GM19372 (cell line): ENCODE measurements at regions not wholly inside any gene's neighbourhood (a gene's known extent, or its start where the extent isn't known, plus 50 kb on each side); places are given as distances from the start of the nearest gene placed in this dataset.
A peak's percentile ranks its signal among the peaks of the same experiment; 100 is the strongest.

Experiments
- ATAC-seq: cut with Tn5 transposase; IDR thresholded peaks from one replicate; pipeline ENCODE4 v1.9.1; 2021; ENCODE audit warnings: mild to moderate bottlenecking, low read depth, moderate library complexity; ENCODE audit not compliant: unreplicated experiment

DNA sequence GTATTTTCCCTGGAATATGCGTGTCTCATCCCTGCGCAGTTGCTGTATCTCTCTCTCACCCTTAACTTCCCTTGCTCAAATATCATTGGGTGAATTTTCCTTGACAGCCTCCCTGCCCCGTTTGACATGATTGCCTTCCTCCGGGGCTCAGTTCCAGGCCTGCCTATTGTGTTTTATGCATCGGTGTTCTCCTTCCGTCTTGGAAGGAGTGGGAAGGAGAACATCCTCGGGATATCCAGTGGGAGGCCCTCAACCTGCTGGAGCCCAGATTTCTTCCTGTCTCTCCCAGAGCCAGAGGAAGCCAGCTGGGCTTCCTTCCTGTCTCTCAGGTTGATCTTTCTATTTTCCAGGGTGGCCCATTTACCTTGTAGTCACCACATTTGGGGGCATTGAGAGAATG lies 434.7 kb upstream of the HS6ST1 start:
- ATAC-seq: no peak

DNA sequence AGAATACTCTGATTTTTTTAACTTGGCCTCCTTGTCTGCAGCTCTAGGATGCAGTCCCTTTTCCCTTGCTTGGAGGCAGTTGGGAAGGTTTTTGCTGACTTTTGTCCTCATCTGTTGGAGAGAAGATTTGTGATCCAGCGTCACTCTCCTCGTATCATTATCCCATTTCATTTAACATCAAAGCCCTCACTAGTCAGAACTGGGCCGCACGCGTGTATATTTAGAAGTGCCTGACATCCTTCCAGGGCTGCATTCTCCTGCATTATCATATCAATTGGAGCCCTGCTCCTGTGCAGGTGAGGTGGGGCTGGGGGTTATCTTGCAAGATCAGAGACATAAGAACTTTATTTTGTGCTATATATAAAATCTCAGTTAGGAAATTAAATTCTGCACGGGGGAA lies 435.1 kb upstream of the HS6ST1 start:
- ATAC-seq: no peak

DNA sequence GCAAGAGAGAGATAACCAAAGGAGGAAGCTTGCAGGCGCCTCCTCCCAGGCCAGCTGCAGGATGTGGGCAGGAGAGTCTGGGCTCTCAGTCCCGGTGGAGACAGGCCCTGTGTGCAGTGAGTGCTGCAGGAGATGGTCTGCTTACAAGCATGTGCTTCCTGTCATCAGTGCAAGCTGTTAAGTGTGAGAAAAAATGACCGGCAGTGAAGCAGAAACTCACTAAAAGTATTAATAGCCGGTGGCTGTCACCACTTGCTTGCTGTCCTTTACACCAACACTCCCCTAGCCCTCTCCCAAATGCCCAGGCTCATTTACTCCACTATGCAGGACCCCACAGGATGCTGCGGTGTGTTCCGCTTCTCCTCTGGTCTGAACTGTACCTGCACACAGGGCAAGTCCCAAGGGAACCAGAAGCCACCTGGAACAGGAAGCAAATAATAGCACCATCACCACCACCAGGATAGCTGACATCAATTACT lies 435.6 kb upstream of the HS6ST1 start:
- peak; percentile 96 for ATAC-seq

DNA sequence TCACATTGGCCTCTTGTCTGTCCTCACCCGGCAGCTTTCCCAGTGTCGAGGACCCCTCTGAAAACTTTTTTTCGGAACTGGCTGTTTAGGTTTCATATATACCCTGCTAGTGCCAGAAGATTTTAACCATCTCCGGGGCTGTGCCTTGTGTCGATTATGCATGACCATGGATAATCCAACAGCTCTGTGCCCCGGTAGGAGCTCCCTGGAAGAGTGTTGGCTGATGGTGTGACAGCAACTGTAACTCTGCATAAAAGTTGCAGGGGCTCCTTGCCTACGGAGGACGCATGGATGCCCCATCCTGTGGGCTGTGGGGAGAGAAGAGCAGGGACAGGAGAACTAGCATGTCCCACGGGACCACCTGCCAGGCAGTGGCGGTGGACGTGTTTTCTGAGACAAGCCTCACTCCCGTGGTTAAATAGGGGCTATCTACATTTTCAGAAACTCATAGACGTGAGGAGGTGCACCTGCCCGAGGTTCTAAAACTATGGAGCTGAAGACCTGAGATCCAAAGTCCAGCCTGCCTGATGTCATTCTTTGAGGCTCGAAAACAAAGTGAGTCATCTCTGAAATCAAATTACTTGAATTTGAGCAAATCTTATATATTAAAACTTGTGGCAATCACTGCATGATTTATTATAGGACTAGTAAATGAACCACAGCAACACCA lies 437.2 kb upstream of the HS6ST1 start:
- no peak for ATAC-seq

DNA sequence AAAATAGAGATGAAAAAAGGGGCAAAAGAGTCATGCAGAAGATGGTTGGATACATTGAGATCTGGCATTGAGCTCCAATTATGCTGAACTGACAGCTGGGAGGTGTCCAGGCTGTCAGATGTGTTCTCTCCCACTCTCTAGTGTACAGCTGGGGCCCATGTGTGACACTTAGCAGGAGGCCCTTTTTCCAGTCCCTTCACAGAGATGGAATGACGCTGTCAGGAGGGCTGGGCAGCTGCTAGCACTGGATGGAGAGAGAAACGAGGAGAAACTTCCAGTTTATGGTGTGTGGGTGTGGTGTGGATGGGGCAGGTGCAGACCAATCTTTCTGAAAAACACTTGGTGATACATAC lies 437.7 kb upstream of the HS6ST1 start:
- ATAC-seq: no peak

DNA sequence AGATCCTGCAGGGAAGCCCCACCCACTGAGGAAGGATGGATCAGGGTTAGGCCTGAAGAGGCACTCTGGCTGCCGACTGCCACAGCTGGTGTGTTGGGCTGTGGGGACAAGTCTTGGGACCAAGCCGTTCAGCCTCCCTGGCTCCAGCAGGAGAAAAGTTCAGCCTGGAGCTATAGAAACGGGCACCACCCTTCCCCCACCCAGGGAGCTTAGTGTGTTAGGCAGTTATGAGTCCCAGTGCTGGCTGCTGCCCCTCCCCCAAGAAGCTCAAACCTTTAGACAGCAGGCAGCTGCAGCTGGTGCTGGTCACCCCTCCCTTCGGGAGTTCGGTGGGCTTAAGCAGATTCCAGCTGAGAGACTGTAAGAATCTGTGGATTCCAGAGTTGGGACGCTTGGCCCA lies 447.1 kb upstream of the HS6ST1 start:
- no peak for ATAC-seq

DNA sequence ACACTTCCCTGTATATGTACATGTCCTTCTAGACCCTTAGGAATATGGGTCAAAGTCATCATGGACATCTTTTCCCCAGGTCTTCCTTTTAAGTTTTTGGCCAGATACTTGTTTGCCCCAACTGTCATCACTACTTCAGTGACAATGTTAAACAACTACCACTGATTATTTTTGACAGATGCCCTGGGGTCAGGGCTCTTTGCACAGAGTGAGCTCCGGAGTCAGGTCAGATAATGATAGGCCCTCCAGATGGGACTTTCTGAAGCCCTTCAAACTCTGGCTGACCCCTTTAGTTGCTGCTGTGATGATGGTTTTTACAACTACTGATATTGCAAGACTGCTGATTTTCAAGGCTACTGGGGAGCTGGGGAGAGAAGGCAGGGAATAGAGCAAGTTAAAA lies 449.4 kb upstream of the HS6ST1 start:
- ATAC-seq: no peak

DNA sequence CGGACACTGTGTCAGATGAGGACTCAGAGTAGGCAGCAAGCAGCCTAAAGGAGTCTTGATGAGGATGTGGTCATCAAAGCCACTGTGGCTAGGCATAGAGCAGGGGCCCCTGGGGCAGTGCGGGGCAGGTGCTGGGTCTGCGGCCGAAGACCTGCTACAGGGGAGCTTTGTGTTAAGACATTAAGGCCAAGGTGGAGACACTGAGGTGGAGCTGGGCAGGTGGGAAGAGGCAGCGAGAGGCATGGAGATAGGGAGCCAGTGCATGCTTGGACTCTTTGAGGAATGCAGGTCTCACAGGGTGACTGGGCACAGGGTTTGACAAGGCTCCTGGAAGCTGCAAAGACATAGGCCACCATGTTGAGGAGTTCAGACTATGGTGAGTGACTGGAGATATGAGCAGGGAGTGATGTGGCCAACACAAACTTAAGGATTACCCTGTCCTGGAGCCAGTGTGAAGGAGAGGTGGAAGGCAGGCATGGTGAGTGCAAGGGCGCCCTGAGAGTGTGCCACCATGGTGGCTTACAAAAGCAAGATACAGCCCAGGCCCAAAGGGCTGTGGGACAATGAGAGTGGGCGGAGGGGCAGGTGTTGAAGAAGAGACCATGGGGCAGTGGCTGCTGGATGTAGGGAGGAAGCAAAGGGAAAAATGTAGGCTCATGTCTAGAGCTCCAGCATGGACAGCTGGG lies 450.9 kb upstream of the HS6ST1 start:
- ATAC-seq: no peak

DNA sequence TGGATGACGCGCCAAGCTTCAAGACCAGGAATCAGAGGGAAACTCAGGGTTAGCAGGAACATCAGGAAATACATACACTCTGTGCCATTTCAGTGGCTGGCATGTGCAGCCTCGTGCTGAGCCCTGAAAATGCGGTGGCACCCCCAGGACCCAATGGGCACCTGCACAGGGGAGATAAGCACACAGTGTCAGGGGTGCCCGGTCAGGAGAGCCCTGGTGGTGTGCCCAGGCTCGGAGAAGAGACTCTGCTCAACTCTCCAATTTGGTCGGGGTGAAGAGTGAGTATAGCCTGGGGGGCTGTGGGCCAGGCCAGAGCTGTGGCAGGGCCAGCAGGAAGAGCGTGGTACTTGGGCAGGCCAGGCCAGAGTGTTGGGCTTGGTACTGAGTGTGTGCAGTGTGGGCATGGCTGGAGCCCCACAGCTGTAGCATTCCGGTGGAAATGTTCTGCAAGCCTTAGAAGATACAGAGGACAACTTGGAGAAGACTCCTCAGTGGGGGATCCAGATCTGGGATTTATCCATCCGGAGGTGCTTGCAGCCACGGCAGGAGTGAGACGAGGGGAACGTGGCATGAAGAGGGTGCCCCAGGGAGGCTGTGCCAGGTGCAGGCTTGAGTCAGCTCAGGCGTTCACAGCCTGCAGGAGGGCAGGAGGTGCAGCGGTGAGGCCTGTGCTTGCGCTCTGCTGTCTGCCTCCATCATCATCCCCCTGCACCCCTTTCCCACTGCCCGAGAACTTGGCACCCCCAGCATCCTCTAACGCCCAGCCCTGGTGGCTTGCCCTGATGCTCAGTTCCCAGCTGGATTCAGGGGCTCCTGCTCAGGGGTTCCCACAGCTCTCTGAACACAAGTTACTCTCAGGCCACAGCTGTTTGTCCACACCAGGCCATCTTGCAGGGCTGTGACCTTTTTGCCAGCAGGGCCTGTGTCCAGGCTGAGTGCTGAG lies 451.7 kb upstream of the HS6ST1 start:
- ATAC-seq: no peak

DNA sequence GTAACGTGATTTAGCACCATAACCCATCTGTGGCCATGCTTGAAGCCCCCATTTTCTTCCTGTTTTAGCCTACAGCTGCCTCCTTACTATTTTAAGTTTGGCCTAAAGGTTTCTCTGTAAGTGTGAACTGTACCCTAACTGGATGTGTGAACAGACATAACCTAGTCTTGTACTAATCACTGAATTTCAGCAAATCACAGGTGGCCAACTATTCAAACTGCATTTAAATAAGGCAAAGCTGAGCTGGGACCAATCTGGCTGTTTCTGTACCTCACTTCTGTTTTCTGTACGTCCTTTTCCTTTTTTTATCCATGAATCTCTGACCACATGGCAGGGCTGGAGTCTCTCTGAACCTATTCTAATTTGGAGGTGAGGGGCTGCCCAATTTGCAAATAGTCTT lies 452.7 kb upstream of the HS6ST1 start:
- ATAC-seq: no peak

DNA sequence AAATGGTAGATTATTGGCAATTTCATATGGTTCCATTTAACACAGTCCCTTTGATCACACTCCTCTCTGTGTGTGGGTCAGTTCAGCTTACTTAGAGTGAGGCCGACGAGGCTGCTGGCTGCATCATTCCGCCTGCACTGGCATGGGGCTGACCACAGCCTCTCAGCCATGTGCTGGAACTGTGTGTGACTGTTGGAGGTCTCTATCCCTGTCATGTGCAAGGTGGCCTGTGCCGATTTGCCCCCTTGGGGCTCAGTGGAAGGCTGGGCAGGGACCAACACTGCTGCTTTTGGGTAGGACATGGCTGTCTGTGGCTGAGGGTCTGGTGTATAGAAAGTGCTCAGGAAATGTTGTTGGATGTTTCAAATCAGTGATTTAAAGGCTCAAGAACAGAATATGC lies 454.0 kb upstream of the HS6ST1 start:
- ATAC-seq: no peak

DNA sequence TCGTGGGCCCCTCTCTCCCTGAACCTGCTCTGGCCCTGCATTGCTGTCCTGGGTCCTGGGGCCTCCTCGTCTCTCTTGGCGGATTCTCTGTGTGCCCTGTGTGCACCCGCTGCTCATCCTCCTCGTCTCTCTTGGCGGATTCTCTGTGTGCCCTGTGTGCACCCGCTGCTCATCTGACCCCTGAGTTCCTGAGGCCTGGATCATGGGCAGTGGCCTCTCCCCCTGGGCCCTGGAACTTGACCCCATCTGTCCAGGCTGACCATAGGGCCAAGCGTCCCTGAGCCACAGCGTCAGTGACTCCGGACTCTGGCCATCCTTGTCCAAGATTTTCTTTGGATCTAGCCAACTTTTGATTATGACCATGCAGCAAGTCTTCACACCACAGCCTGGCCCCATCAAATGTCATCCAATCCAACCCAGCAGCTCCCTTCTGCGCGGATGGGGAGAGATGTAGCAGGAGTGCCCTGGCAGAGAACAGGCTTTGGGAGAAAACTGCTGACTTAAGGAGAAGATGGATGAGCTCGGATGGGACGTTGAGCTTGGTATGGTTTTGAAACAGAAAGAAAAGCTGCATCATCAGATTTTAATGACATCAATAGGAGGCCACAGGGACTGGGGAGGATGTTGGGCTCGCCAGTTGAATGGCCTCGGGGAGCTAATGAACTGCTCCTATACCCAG lies 455.1 kb upstream of the HS6ST1 start:
- ATAC-seq: no peak

DNA sequence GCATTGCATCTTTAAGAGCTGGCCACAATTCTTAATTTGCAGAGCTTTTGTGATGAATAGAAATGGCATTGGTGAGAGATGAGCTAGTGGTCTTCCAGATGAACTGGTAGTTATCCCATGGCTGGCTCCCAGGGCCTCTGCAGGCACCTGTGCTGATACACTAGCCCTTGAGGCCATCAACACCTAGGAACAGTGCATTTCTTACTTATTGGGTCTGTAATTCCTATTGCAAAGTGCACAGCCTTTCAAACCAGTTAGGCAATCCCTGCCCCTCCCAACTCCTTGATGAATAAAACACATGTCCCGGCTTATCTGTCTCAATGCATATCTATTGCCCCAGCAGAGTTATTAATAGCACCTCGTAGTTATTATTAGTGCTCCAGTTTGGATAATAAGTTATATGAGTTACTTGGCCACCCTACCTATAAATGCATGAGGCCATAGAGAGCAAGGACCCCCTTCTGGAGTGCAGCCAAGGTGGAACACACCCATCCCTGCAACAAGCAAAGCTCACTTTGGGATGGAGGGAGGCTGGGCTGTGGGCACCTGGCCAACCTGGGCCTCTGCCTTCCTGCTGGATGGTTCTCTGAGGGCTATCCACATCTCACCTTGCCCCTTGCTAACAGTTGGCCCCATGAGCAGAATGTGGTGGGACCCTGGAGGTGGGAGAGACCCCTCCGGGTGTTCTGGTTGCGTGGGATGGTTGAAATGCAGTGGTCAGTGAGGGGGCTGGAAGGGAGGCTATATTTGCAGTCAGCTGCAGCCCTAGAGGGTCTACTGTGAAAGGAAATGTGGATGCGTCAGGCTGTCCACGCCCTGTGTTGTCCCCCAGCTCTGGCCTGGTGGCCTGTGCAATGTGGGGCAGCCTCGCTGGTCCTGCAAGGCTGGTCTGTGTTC lies 455.9 kb upstream of the HS6ST1 start:
- ATAC-seq: no peak

DNA sequence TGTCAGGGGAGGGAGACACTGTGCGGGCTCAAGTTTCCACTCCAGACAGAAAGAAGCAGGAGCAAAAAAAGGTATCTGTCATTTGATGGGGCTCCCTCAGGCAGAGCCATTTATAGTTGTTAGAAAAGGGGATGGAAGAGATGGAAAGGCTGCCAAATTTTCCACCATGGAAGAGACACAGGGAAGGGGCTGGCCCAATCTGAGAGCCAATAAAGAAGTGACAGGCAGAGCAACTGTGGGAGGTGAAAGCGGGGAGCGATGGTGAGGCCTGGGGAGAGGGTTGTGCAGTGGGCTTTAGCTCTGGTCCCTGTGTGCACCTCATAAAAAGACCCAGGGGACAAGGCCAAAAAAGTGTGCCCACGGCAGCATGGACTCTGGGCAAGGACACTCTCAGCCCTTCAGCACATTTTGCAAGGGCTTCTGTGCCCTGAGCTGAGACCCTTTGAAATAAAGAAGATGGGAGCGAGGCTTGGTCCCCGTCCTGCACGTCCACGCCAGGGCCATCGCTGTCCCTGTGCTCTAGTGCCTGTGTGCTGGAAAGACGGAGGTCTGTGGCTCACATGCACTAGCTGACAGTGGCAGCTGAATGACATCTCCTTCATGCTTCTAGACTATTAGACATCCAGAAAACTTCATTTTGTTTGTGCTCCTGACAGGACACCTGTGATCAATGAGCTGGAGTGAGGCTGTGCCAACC lies 456.7 kb upstream of the HS6ST1 start:
- ATAC-seq: no peak

DNA sequence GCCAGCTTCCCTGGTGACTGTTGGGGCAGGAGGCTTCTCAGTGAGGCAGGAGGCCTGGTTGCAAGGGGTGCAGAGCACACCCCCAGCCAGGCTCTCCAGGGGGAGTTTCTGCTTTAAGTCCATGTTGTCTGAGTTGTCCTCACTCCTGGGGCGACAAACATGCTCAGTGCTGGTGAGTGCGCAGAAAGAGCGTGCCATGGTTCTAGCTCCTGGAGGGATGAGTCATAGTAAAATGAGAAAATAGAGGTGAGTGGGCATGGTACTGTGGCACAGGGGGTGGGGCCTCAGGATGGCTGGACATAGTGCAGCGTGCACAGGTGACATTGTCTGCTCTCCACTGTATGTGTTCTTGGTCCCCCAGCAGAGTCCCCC lies 457.2 kb upstream of the HS6ST1 start:
- ATAC-seq: no peak

DNA sequence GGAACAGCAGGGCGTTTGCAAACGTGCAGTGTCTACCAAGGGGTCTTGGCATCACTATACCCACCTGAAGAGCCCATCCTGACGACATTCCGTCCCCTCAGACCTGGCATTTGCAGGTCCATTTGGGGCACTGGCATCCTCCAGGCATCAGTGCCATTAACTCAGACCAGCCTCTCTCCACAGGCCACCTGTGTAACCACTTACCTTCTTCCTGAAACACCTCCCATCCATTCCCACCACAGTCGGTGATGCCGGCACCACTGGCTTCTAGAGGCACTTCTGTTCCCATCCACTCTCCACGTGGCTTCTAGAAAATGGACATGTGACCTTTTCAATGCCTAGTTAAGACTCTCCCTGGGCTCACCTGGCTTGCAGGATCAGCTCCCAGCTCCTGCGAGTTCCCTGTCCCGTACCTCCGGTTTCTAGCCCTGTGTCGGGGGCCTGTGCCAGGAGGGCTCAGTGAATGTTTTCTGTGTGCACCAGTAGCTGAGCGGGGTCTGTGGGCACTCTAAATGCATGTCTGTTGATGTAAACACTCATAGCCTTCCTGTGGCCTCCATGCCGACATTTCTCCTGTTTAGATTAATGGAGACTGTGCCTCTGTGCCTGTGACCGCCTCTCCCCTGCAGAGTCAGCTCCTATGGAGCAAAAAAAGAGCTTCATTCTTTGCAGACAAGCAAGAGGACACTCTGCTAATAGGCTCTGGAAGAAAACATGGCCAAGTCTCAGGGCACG lies 458.0 kb upstream of the HS6ST1 start:
- ATAC-seq: no peak

DNA sequence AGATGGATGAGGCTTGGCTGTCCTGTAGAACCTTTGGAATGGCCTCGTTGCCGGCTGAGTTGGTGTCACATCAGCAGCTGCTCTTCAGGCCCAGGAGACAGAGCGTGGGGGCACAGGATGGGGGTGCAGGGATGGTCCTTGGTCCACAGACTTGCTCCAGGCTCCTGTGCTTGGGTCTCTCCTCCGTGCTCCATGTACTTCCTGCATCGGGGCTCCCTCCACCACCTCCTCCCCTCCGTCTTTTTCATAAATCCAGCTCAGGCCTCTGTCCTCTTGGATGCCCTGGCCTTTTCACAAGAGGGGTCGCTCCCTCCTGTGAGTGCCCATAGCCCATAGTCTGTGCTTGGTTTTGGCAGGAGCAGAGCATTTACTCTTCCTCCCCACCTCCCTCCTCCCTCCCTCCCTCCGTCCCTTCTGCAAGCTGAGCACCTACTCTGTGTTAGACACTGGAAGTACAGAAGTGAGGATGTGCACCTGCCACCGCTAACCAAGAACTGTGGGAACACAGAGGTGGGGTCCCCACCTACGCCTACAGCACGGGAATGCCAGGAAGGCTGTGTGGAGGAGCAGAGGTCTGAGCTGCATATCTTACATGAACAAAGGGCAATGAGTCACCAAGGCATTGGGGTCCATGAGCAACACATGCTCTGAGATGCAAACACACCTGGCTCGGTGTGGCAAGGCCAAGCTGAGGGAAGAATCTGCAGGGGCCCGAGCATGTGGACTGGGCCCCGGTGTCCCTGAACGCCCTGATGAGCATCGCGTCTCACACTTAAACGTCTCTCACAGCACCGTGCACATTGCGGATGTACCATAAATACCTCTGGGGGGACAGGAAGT lies 458.7 kb upstream of the HS6ST1 start:
- no peak for ATAC-seq

DNA sequence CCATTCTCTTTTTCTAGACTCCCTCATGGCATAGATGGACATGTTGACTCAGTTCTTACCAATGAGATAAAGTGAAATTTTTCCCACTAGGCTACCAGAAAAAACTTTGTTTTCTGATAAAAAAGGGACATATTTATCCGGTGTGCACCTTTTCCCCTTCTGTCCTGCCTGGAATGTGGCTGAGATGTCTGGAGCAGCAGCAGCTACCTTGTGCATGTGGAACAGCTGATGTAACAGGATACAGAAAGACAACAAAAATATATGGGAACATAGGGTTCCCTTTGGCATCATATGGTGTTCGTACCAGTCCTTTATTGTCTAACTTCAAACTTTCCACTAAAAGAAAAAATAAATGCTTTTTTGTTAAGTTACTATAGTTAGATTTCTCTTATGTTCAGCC lies 460.2 kb upstream of the HS6ST1 start:
- no peak for ATAC-seq
